ENCODE measurements at regions not wholly inside any gene's neighbourhood (a gene's known extent, or its start where the extent isn't known, plus 50 kb on each side); places are given as distances from the start of the nearest gene placed in this dataset.

DNA sequence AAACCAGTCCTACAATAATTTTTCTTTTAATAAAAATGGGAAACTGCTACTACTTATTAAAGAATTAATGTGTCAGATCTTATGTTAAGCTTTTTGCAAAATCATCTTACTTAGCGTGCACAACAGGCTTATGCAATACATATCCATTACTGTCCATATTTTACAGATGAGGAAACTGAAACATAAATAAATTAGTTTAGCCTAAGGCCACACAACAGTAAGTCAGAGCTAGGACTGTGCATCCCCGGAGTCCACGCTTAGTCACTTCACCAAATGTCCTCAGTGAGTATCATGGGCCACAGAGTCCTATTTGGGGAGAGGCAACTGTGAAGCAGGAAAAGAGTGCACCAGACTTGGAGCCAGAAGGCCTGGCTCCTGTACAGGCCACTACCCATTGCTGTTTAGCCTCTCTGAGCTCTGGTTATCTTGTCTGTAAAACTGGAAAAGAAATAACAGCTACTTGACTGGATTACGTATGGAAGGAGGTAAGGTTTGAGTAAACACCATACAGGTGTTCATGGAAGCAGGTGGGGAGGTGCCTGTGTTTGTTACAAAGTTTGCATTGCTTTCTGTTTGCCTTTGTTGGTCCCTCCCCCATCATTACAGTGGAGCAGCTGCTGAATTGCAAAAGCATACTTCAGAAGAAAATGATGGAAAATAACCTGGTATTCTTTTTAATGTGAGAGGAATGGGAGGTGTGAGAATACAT is 192.8 kb downstream of the FCRL5 start:
- TF ChIP-seq EZH2 (IDR thresholded peaks at IDR 0.05; ENCODE audit: insufficient read depth, low read length): no peak
- TF ChIP-seq CTCF (IDR thresholded peaks at IDR 0.05; ENCODE audit: insufficient read depth, low read depth, low read length): no peak
